ENCODE measurements at regions not wholly inside any gene's neighbourhood (a gene's known extent, or its start where the extent isn't known, plus 50 kb on each side); places are given as distances from the start of the nearest gene placed in this dataset.
"Not testable (repeated sequence)": the region's sequence is repeated elsewhere in the genome, so short reads cannot be mapped to it uniquely, and the experiment has no call there.

DNA sequence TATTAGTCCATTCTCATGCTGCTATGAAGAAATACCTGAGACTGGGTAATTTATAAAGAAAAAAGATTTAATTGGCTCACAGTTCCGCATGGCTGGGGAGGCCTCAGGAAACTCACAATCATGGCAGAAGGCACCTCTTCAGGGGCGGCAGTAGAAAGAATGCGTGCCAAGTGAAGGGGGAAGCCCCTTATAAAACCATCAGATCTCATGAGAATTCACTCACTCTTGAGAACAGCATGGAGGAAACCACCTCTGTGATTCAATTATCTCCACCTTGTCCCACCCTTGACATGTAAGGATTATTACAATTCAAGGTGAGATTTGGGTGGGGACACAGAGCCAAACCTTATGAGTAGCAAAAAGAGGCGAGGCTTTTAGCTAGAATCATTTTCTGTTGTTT, 60.7 kb upstream of the P2RY1 start:
- not testable (repeated sequence) for H3K27ac Mint-ChIP-seq, H3K4me1 Mint-ChIP-seq, H3K27me3 Mint-ChIP-seq

DNA sequence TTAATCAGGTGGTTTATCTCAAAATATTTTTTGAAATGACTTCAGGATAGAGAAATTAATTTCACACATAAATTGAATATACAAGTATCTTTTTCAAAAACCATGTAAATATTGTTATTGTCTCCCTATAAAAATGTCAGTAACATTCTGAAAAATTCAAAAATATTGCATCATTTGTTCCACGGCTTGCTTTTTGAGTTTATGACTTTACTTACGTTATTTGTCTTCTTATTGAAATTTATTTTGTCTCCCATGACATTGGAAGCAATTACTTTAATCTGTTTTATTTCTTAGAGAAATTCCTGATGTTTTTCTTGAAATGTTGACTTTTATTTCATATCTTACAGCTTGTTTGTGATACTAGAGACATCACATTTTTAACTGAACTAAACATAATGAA, 56.9 kb upstream of the P2RY1 start:
- H3K9me3 Mint-ChIP-seq: no peaks in the 10 kb centered on the region
- H3K4me3 Mint-ChIP-seq: no peak overlapping the region
- no peak overlapping the region for H3K27ac Mint-ChIP-seq
- no peaks in the 10 kb centered on the region for H3K4me1 Mint-ChIP-seq
- H3K27me3 Mint-ChIP-seq: no peaks in the 10 kb centered on the region
- no peaks in the 10 kb centered on the region for H3K36me3 Mint-ChIP-seq

More for the DNA sequence above, 60.7 kb upstream of the P2RY1 start:
- H3K9me3 Mint-ChIP-seq, H3K4me3 Mint-ChIP-seq, H3K36me3 Mint-ChIP-seq: not testable (repeated sequence)

DNA sequence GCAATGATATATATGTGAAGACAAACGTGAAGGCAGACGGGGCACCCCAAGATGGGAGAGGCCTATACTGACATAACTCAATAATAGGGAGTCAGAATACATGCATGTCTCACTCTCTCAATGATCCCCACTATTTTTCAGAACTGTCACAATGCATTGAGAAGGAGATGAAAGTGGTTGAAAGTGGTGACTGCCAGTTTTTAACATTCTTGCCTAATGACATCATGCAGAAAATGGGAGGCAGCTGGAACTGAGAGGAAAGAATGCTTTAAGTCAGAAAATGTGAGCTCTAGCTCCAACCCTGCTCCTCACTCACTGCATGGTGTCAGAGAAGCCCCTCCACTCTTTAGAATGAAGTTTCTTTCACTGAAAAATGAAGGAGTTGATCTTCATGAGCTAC, 55.3 kb upstream of the P2RY1 start:
- Mint-ChIP-seq H3K36me3 (no peaks in the 10 kb centered on the region), H3K27ac (no peak overlapping the region), H3K9me3 (no peaks in the 10 kb centered on the region), H3K4me3 (no peak overlapping the region), H3K27me3 (no peaks in the 10 kb centered on the region), H3K4me1 (no peaks in the 10 kb centered on the region)

DNA sequence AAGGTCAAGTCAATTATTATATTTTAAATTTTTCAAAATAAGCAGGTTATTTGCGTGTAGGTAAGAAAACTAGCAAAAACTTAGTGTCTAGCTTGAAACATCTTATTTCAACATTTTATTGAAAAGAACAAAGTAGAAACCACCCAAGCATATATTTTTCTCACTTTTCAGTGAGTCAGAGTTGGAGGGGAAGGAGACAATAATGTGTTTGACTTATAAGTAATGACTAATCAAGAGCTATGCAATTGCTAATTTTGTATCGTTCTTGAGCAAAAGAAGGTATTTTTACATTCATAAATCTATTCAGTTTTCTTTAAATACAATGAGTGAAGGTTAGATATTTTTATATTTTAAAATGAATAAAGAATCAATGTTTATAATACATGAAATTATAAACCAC, 54.4 kb upstream of the P2RY1 start:
- Mint-ChIP-seq H3K9me3 (no peaks in the 10 kb centered on the region), H3K27ac (no peak overlapping the region), H3K27me3 (no peaks in the 10 kb centered on the region), H3K36me3 (no peaks in the 10 kb centered on the region), H3K4me1 (no peaks in the 10 kb centered on the region), H3K4me3 (no peak overlapping the region)

DNA sequence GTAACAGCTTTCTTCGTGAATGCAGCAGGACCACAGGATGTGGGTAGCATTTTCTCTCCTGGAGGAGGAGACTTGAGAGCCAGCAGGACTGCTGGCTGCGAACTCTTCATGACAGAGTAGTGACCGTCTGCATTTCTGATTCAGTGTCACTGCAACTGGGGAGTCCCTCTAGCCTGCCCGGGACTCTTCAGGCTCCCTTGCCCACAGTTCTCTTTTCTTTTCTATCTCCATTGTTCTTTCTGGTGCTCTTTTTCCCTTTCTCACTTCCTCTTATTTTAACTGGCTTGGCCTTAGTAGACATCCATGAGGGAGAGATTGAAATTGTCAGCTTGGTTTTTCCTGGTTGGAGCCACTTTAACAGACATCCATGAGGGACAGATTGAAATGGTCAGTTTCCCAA, 49.9 kb upstream of the P2RY1 start:
- H3K4me3 Mint-ChIP-seq: no peak overlapping the region
- peaks cover 5% of the 10 kb centered on the region for H3K9me3 Mint-ChIP-seq
- no peaks in the 10 kb centered on the region for H3K36me3 Mint-ChIP-seq
- H3K27ac Mint-ChIP-seq: no peak overlapping the region
- H3K27me3 Mint-ChIP-seq: no peaks in the 10 kb centered on the region
- H3K4me1 Mint-ChIP-seq: no peaks in the 10 kb centered on the region

Data from activated naive CD4-positive, alpha-beta T cell treated with anti-CD3 and anti-CD28 coated beads, Interleukin-2, amount 50 U/mL, for 24 hours (primary cell).